Brain microvascular endothelial cell (primary cell): ENCODE measurements at regions not wholly inside any gene's neighbourhood (a gene's known extent, or its start where the extent isn't known, plus 50 kb on each side); places are given as distances from the start of the nearest gene placed in this dataset.
"Not testable (repeated sequence)": the region's sequence is repeated elsewhere in the genome, so short reads cannot be mapped to it uniquely, and the experiment has no call there.

ENCODE experiments used
- DNase-seq: peaks from one replicate; pipeline ENCODE4 v3.0.0-alpha.2; 2020
- H3K27ac ChIP-seq: fragments of 250-450 bp; sonication (Bioruptor Pico); 2 replicates; pipeline ENCODE4 v1.5.1; 2020; ENCODE audit warnings: mild to moderate bottlenecking, moderate library complexity
- H3K27me3 ChIP-seq: fragments of 250-450 bp; sonication (Bioruptor Pico); replicated peaks from 2 replicates; pipeline ENCODE4 v1.5.1; 2020; ENCODE audit warnings: mild to moderate bottlenecking
- H3K36me3 ChIP-seq: fragments of 250-450 bp; sonication (Bioruptor Pico); replicated peaks from 2 replicates; pipeline ENCODE4 v1.5.1; 2020; ENCODE audit warnings: mild to moderate bottlenecking
- H3K4me3 ChIP-seq: 2 replicates; pipeline ENCODE4 v1.5.1; 2011; ENCODE audit warnings: low read depth, mild to moderate bottlenecking, control low read depth, low read length, moderate library complexity
- in situ Hi-C: cut with HindIII; loops from 2 replicates; pipeline ENCODE4 v1.10.0; 2017; ENCODE audit warnings: low sequenced_read_pairs, low pct_ligation_motif_present
- TF ChIP-seq, protein P1 (sequence below): IDR thresholded peaks from 2 replicates; pipeline ENCODE4 v1.5.1; 2011; ENCODE audit warnings: low read depth, mild to moderate bottlenecking, moderate library complexity, low read length, control low read depth, inconsistent platforms; ENCODE audit errors: missing control alignments

DNA sequence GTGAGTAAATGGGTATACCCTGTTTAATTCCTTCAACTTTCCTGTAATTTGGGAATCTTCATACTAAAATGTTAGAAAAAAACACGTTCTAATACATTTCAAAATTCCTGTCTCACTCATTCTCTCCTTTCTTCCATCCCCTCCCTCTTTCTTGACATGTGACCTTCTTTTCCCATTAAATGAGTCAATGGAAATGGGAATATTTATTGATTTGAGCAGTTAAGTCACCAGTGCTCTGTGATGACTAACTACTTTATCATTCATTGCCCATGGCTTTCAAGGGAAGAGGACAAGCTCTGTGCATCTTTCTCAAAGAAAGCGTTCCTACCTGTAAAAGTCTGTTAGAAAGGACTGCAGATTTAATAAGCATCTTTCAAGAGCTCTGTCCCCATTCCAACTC, 144.4 kb upstream of the MAP3K1 start:
- in situ Hi-C loops: no loop called here
- Histone ChIP-seq H3K4me3 (no peak overlapping the region), H3K27ac (no peak overlapping the region), H3K36me3 (no peaks in the 10 kb centered on the region), H3K27me3 (no peaks in the 10 kb centered on the region)
- TF ChIP-seq, protein P1, sequence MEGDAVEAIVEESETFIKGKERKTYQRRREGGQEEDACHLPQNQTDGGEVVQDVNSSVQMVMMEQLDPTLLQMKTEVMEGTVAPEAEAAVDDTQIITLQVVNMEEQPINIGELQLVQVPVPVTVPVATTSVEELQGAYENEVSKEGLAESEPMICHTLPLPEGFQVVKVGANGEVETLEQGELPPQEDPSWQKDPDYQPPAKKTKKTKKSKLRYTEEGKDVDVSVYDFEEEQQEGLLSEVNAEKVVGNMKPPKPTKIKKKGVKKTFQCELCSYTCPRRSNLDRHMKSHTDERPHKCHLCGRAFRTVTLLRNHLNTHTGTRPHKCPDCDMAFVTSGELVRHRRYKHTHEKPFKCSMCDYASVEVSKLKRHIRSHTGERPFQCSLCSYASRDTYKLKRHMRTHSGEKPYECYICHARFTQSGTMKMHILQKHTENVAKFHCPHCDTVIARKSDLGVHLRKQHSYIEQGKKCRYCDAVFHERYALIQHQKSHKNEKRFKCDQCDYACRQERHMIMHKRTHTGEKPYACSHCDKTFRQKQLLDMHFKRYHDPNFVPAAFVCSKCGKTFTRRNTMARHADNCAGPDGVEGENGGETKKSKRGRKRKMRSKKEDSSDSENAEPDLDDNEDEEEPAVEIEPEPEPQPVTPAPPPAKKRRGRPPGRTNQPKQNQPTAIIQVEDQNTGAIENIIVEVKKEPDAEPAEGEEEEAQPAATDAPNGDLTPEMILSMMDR: no peak
- no peak for DNase-seq

DNA sequence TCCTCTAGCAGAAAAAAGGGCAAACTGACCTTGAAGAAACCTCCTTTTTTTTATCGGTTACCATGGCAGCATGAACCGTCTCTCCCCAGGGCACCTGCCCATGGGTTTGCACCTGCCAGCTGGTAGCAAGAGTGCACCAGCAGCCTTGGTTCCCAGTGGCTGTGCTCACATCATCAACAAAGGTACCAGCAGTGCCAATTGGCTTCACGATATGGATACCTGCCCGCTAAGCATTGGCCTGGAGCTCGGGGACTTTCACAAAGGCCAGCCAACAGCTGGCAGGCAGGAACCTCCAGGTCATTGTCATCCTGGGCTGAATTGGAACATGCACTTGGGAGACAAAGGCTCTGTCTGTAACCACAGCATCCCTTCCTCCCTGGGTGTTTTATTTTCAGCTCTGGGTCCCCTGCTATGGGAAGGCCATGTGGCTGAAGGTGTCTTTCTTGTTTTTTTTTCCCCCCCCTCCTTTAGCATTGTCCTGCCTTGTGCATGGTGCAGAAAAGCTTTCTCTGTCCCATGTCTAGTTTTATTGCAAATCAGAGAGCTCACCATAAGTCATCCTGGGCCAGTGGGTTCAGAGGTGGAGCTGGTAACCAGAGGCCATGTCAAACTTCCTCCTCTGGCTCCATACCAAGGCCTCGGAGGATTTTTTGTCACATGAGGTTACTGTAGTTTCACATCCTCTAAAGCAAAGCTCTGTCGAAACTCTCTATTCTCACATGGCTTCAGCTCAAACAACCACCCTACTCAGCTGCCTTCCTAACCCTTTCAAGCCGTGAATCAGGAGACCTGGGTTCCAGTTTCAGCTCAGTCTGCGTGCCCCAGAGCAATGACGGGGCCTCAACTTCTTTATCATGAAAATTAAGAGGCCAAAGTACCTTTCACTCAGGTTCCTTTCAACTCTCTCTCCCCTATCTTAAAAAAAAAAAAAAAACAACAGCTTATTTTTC, 145.5 kb upstream of the MAP3K1 start:
- Histone ChIP-seq H3K27ac (no peak overlapping the region), H3K36me3 (no peaks in the 10 kb centered on the region), H3K27me3 (no peaks in the 10 kb centered on the region), H3K4me3 (no peak overlapping the region)
- TF ChIP-seq, protein P1: no peak
- in situ Hi-C loops: no loop called here
- no peak for DNase-seq

DNA sequence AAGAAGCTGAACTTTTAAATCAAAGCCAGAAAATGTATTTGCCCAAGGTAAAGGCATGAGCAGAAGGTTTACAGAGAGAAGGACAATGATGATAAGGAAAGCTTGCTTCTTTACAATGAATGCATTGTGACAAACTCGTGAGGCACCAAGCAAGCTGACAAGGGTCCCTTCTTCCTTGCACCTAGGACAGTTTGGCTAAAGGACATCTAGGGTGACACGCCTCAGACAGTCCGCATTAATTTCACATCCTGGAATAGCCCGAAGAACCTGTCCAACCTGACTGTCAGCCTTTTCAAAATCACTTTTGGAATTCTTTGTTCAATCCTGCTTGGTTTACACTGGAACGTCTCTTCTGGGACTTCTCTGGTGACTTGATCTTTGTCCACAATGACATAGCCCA, 146.4 kb upstream of the MAP3K1 start:
- TF ChIP-seq, protein P1: no peak
- in situ Hi-C loops: no loop called here
- DNase-seq: no peak
- no peaks in the 10 kb centered on the region for H3K36me3 ChIP-seq
- no peak overlapping the region for H3K4me3 ChIP-seq
- H3K27me3 ChIP-seq: no peaks in the 10 kb centered on the region
- no peak overlapping the region for H3K27ac ChIP-seq

DNA sequence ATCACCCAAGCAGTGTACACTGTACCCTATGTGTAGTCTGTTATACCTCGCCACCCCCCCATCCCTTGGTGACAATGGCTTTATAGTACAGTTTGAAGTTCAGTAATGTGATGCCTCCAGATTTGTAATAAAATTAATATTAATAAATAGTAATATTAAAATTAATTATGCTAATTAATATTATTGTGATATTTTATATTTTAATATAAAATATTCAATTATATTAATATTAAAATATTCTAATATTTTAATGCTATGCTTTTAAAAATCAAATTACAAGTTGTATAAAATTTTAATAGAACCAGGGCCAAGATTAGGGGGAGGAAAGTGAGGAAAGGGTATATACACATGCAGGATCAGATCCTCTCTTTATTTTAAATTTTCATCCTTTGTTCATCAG, 147.7 kb upstream of the MAP3K1 start:
- Histone ChIP-seq H3K36me3 (no peaks in the 10 kb centered on the region), H3K27me3 (no peaks in the 10 kb centered on the region), H3K4me3 (no peak overlapping the region), H3K27ac (no peak overlapping the region)
- DNase-seq: no peak
- TF ChIP-seq, protein P1: no peak
- in situ Hi-C loops: no loop called here

DNA sequence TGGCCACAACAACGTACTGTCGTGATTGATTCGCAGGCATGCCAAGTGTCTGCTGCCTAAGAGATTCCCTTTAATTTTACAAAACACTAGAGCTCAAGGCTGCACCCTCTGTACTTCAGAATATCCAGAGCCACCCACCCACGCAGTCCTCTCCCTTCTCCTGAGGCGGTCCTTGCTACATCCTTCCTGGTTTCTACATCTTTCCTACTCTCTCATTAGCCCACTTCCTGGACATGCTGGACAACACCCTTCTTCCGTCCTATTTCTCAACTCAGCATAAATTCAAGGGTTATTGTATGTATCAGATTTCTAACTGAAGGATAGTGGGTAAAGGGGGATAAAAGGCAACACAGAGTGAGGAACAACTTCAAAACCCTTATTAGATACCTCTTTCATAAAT, 148.4 kb upstream of the MAP3K1 start:
- TF ChIP-seq, protein P1: no peak
- Histone ChIP-seq H3K27me3 (no peaks in the 10 kb centered on the region), H3K36me3 (no peaks in the 10 kb centered on the region), H3K27ac (no peak overlapping the region), H3K4me3 (no peak overlapping the region)
- in situ Hi-C loops: no loop called here
- no peak for DNase-seq

DNA sequence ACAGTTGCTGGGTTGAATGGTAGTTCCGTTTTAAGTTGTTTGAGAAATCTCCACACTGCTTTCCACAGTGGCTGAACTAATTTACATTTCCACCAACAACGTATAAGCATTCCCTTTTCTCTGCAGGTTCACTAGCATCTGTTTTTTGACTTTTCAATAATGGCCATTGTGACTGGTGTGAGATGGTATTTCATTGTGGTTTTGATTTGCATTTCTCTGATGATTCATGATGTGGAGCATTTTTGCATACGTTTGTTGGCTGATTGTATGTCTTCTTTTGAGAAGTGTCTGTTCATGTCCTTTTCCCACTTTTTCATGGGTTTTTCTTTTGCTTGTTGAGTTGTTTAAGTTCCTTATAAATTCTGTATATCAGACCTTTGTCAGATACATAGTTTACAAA, 150.2 kb upstream of the MAP3K1 start:
- H3K27me3 ChIP-seq, H3K36me3 ChIP-seq, H3K27ac ChIP-seq, in situ Hi-C loops, H3K4me3 ChIP-seq: not testable (repeated sequence)
- peak; percentile 71 for DNase-seq
